ENCODE measurements at regions not wholly inside any gene's neighbourhood (a gene's known extent, or its start where the extent isn't known, plus 50 kb on each side); places are given as distances from the start of the nearest gene placed in this dataset.

DNA sequence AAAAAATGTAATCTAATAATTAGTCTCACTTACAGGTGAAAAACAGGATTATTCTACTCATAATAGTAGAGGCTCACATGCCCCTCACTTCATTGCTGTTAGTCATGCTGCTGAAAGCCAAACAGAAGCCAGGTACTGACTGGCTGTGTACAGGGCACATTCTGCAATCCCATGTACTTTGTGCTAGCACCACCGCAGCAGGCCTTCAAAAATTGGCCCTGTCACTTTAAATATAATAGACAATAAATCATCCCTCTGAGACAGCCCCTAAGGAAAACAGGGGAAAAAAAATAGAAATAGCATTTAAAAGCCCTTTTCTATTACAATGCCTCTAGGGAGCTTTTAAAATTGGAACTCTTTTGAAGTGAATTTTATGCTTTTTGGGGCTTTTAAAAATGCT is 723.8 kb downstream of the TUSC7 start:
- no peaks in the 10 kb centered on the region for H3K36me3 ChIP-seq (ENCODE audit: insufficient read depth, low read length)
- no peaks in the 10 kb centered on the region for H3K4me1 Mint-ChIP-seq (ENCODE audit: low read depth, unreplicated experiment)
- no peak for TF ChIP-seq EZH2 (IDR thresholded peaks at IDR 0.05; ENCODE audit: insufficient read depth, low read length)
- TF ChIP-seq, protein P1, sequence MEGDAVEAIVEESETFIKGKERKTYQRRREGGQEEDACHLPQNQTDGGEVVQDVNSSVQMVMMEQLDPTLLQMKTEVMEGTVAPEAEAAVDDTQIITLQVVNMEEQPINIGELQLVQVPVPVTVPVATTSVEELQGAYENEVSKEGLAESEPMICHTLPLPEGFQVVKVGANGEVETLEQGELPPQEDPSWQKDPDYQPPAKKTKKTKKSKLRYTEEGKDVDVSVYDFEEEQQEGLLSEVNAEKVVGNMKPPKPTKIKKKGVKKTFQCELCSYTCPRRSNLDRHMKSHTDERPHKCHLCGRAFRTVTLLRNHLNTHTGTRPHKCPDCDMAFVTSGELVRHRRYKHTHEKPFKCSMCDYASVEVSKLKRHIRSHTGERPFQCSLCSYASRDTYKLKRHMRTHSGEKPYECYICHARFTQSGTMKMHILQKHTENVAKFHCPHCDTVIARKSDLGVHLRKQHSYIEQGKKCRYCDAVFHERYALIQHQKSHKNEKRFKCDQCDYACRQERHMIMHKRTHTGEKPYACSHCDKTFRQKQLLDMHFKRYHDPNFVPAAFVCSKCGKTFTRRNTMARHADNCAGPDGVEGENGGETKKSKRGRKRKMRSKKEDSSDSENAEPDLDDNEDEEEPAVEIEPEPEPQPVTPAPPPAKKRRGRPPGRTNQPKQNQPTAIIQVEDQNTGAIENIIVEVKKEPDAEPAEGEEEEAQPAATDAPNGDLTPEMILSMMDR (IDR thresholded peaks at IDR 0.05; ENCODE audit: insufficient read depth, low read depth, low read length), result no peak

DNA sequence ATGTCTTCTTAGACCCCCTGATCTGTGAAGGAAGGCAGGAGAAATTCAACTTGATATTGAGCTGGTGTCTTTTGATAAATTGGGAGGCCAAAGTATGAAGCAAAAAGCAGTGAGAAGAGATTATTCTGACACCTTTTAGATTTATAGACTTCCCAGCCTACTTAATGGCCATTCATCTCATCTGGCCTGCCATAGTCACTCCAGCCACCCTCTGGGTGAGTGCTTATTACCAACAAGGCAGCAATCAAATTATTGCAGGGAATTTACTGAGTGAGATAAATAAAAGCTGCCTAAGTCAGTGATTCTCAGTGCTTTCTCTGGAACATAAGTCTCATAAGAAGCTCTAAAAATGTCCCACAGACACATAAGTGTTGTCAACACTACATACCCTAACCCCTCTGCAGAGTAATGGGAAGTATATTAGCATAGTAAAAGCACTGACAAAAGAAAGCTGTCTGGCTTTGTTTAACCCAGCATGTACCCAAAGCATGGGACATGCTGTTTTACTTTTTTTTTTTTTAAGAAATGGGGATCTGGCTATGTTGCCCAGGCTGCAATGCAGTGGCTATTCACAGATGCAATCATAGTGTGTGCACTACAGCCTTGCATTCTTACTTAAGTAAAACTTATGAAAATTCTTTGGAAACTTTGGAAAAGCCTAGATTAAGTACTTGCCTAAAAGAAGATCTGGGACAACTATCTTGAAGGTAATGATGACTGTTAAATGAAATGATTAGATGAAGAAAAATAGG is 725.3 kb downstream of the TUSC7 start:
- Histone ChIP-seq H3K4me3 (ENCODE audit: insufficient read depth, low read depth, low read length) (no peak overlapping the region), H3K4me1 (ENCODE audit: insufficient read depth, low read length) (no peaks in the 10 kb centered on the region), H3K27me3 (ENCODE audit: insufficient read depth, low read length) (no peaks in the 10 kb centered on the region), H3K27ac (ENCODE audit: low read depth, low read length) (no peak overlapping the region), H3K9me3 (ENCODE audit: insufficient read depth, low read depth, low read length) (no peaks in the 10 kb centered on the region), H3K36me3 (ENCODE audit: insufficient read depth, low read length) (no peaks in the 10 kb centered on the region), H2AFZ (ENCODE audit: low read depth, low read length) (no peak overlapping the region), H3K4me2 (ENCODE audit: low read length) (no peak overlapping the region), H4K20me1 (ENCODE audit: insufficient read depth, low read length) (no peaks in the 10 kb centered on the region), H3K9ac (ENCODE audit: low read length) (no peak overlapping the region), H3K79me2 (ENCODE audit: insufficient read depth, low read length) (no peaks in the 10 kb centered on the region)
- Mint-ChIP-seq H3K36me3 (ENCODE audit: low read depth, unreplicated experiment) (no peaks in the 10 kb centered on the region), H3K27ac (ENCODE audit: unreplicated experiment) (no peak overlapping the region), H3K27me3 (ENCODE audit: low read depth, unreplicated experiment) (no peaks in the 10 kb centered on the region), H3K4me1 (ENCODE audit: low read depth, unreplicated experiment) (no peaks in the 10 kb centered on the region), H3K4me3 (ENCODE audit: unreplicated experiment) (no peak overlapping the region), H3K9me3 (ENCODE audit: unreplicated experiment) (no peaks in the 10 kb centered on the region)
- DNase-seq (ENCODE audit: low read depth), result no peak
- TF ChIP-seq, protein P1 (IDR thresholded peaks at IDR 0.05; ENCODE audit: insufficient read depth, low read depth, low read length), result no peak
- no peak for TF ChIP-seq EZH2 (IDR thresholded peaks at IDR 0.05; ENCODE audit: insufficient read depth, low read length)
- FAIRE-seq, result no peak

More for the DNA sequence above, 723.8 kb downstream of the TUSC7 start:
- Mint-ChIP-seq H3K27ac (ENCODE audit: unreplicated experiment) (no peak overlapping the region), H3K36me3 (ENCODE audit: low read depth, unreplicated experiment) (no peaks in the 10 kb centered on the region), H3K27me3 (ENCODE audit: low read depth, unreplicated experiment) (no peaks in the 10 kb centered on the region), H3K4me3 (ENCODE audit: unreplicated experiment) (no peak overlapping the region), H3K9me3 (ENCODE audit: unreplicated experiment) (no peaks in the 10 kb centered on the region)
- Histone ChIP-seq H4K20me1 (ENCODE audit: insufficient read depth, low read length) (no peaks in the 10 kb centered on the region), H3K9me3 (ENCODE audit: insufficient read depth, low read depth, low read length) (no peaks in the 10 kb centered on the region), H3K4me1 (ENCODE audit: insufficient read depth, low read length) (no peaks in the 10 kb centered on the region), H2AFZ (ENCODE audit: low read depth, low read length) (no peak overlapping the region), H3K79me2 (ENCODE audit: insufficient read depth, low read length) (no peaks in the 10 kb centered on the region), H3K27me3 (ENCODE audit: insufficient read depth, low read length) (no peaks in the 10 kb centered on the region), H3K27ac (ENCODE audit: low read depth, low read length) (no peak overlapping the region), H3K4me2 (ENCODE audit: low read length) (no peak overlapping the region), H3K9ac (ENCODE audit: low read length) (no peak overlapping the region), H3K4me3 (ENCODE audit: insufficient read depth, low read depth, low read length) (no peak overlapping the region)
- FAIRE-seq, result no peak
- DNase-seq (ENCODE audit: low read depth), result no peak

DNA sequence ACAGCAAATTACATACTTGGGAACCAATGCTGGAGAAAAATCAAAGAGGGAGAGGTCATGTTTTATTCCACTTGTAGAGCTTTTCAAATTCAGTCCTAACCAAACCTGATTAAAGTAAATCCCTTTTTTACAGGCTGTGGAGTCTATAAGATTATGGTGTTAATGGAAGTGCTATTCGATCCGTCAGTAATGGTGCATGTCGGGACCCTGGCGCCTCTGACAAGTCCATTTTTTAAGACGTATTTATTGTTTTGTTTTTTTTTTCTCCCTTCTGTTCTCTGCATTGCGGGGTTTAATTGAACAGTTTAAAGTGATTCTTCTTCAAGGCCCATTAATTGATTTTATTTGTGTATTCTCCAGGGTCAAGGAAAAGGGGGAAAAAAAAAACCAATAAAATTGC is 725.9 kb downstream of the TUSC7 start:
- H3K79me2 ChIP-seq (ENCODE audit: insufficient read depth, low read length), result no peaks in the 10 kb centered on the region
- no peaks in the 10 kb centered on the region for H3K36me3 ChIP-seq (ENCODE audit: insufficient read depth, low read length)
- Mint-ChIP-seq H3K9me3 (ENCODE audit: unreplicated experiment) (no peaks in the 10 kb centered on the region), H3K4me1 (ENCODE audit: low read depth, unreplicated experiment) (no peaks in the 10 kb centered on the region), H3K27ac (ENCODE audit: unreplicated experiment) (no peak overlapping the region), H3K4me3 (ENCODE audit: unreplicated experiment) (no peak overlapping the region), H3K36me3 (ENCODE audit: low read depth, unreplicated experiment) (no peaks in the 10 kb centered on the region), H3K27me3 (ENCODE audit: low read depth, unreplicated experiment) (no peaks in the 10 kb centered on the region)
- no peaks in the 10 kb centered on the region for H4K20me1 ChIP-seq (ENCODE audit: insufficient read depth, low read length)
- no peak overlapping the region for H3K27ac ChIP-seq (ENCODE audit: low read depth, low read length)
- H3K27me3 ChIP-seq (ENCODE audit: insufficient read depth, low read length), result no peaks in the 10 kb centered on the region
- TF ChIP-seq EZH2 (IDR thresholded peaks at IDR 0.05; ENCODE audit: insufficient read depth, low read length), result no peak
- TF ChIP-seq, protein P1 (IDR thresholded peaks at IDR 0.05; ENCODE audit: insufficient read depth, low read depth, low read length), result no peak
- H3K4me3 ChIP-seq (ENCODE audit: insufficient read depth, low read depth, low read length), result no peak overlapping the region
- H3K4me1 ChIP-seq (ENCODE audit: insufficient read depth, low read length), result no peaks in the 10 kb centered on the region
- DNase-seq (ENCODE audit: low read depth) (no peak), FAIRE-seq (no peak)
- no peak overlapping the region for H2AFZ ChIP-seq (ENCODE audit: low read depth, low read length)
- H3K9ac ChIP-seq (ENCODE audit: low read length), result no peak overlapping the region
- H3K9me3 ChIP-seq (ENCODE audit: insufficient read depth, low read depth, low read length), result no peaks in the 10 kb centered on the region
- no peak overlapping the region for H3K4me2 ChIP-seq (ENCODE audit: low read length)

Measured in astrocyte (in vitro differentiated cells and primary cell).